H9 (cell line): ENCODE measurements at regions not wholly inside any gene's neighbourhood (a gene's known extent, or its start where the extent isn't known, plus 50 kb on each side); places are given as distances from the start of the nearest gene placed in this dataset.

Experiments
- DNase-seq: peaks from one replicate; pipeline ENCODE4 v3.0.0-alpha.2; 2017
- H2AFZ ChIP-seq: one replicate; pipeline ENCODE4 v1.6.1; 2013; ENCODE audit warnings: mild to moderate bottlenecking, low read length, control low read depth, moderate library complexity
- H2AK5ac ChIP-seq: 2 replicates; pipeline ENCODE4 v1.6.1; 2013; ENCODE audit warnings: low read length, control low read depth, mixed read lengths; ENCODE audit not compliant: insufficient read length
- H2BK120ac ChIP-seq: one replicate; pipeline ENCODE4 v1.6.1; 2013; ENCODE audit warnings: low read depth, mild to moderate bottlenecking, low read length, control low read depth, inconsistent platforms; ENCODE audit not compliant: poor library complexity, severe bottlenecking
- H2BK12ac ChIP-seq: 2 replicates; pipeline ENCODE4 v1.6.1; 2013; ENCODE audit warnings: low read length, control low read depth, mixed read lengths, low read depth; ENCODE audit not compliant: insufficient read length
- H2BK15ac ChIP-seq: 2 replicates; pipeline ENCODE4 v1.6.1; 2013; ENCODE audit warnings: low read depth, low read length, control low read depth
- H2BK20ac ChIP-seq: one replicate; pipeline ENCODE4 v1.6.1; 2013; ENCODE audit warnings: low read depth, mild to moderate bottlenecking, low read length, control low read depth, inconsistent platforms; ENCODE audit not compliant: poor library complexity, severe bottlenecking
- H2BK5ac ChIP-seq: 2 replicates; pipeline ENCODE4 v1.6.1; 2013; ENCODE audit warnings: low read length, control low read depth, mixed read lengths; ENCODE audit not compliant: insufficient read length
- H3K14ac ChIP-seq: 2 replicates; pipeline ENCODE4 v1.6.1; 2013; ENCODE audit warnings: low read length, control low read depth; ENCODE audit not compliant: insufficient read depth
- H3K18ac ChIP-seq: 2 replicates; pipeline ENCODE4 v1.6.1; 2013; ENCODE audit warnings: low read depth, mild to moderate bottlenecking, mixed read lengths, low read length, control low read depth; ENCODE audit not compliant: insufficient read length
- H3K23ac ChIP-seq: 2 replicates; pipeline ENCODE4 v1.6.1; 2013; ENCODE audit warnings: low read length, control low read depth, mixed read lengths, low read depth; ENCODE audit not compliant: insufficient read length
- H3K23me2 ChIP-seq: 2 replicates; pipeline ENCODE4 v1.6.1; 2013; ENCODE audit warnings: low read depth, mild to moderate bottlenecking, mixed read lengths, low read length, control low read depth; ENCODE audit not compliant: insufficient read length, poor library complexity, severe bottlenecking
- H3K27ac ChIP-seq: 2 replicates; pipeline ENCODE4 v1.5.1; 2013; ENCODE audit warnings: low read length, control low read depth, mixed read lengths, low read depth; ENCODE audit not compliant: insufficient read length
- H3K27me3 ChIP-seq: 2 replicates; pipeline ENCODE4 v1.6.1; 2013; ENCODE audit warnings: low read length, control low read depth, inconsistent platforms; ENCODE audit not compliant: insufficient read depth
- H3K4ac ChIP-seq: 2 replicates; pipeline ENCODE4 v1.6.1; 2013; ENCODE audit warnings: low read depth, mild to moderate bottlenecking, control low read depth, inconsistent platforms, low read length, moderate library complexity
- H3K4me1 ChIP-seq: 2 replicates; pipeline ENCODE4 v1.6.1; 2013; ENCODE audit warnings: low read length, control low read depth, inconsistent platforms; ENCODE audit not compliant: insufficient read depth
- H3K4me2 ChIP-seq: 2 replicates; pipeline ENCODE4 v1.6.1; 2013; ENCODE audit warnings: low read length, control low read depth, mixed read lengths; ENCODE audit not compliant: insufficient read length, insufficient read depth
- H3K56ac ChIP-seq: 2 replicates; pipeline ENCODE4 v1.6.1; 2013; ENCODE audit warnings: low read depth, mild to moderate bottlenecking, mixed read lengths, low read length, control low read depth; ENCODE audit not compliant: insufficient read length
- H3K79me1 ChIP-seq: 2 replicates; pipeline ENCODE4 v1.6.1; 2013; ENCODE audit warnings: low read depth, mild to moderate bottlenecking, moderate library complexity, low read length, control low read depth, inconsistent platforms; ENCODE audit not compliant: insufficient read depth, poor library complexity, severe bottlenecking
- H3K79me2 ChIP-seq: 2 replicates; pipeline ENCODE4 v1.6.1; 2013; ENCODE audit warnings: low read length, control low read depth, inconsistent platforms; ENCODE audit not compliant: insufficient read depth
- H3K9ac ChIP-seq: 2 replicates; pipeline ENCODE4 v1.6.1; 2013; ENCODE audit warnings: low read length, control low read depth, mixed read lengths; ENCODE audit not compliant: insufficient read length; ENCODE audit errors: extremely low read depth
- H3K9me3 ChIP-seq: one replicate; pipeline ENCODE4 v1.6.1; 2013; ENCODE audit warnings: low read depth, low read length, inconsistent platforms; ENCODE audit not compliant: control insufficient read depth
- H3T11ph ChIP-seq: one replicate; pipeline ENCODE4 v1.6.1; 2013; ENCODE audit warnings: mild to moderate bottlenecking, low read length, control low read depth, inconsistent platforms
- H4K20me1 ChIP-seq: one replicate; pipeline ENCODE4 v1.6.1; 2013; ENCODE audit not compliant: control insufficient read depth, insufficient read length, insufficient read depth
- H4K5ac ChIP-seq: 2 replicates; pipeline ENCODE4 v1.6.1; 2013; ENCODE audit warnings: low read depth, mild to moderate bottlenecking, mixed read lengths, low read length, control low read depth; ENCODE audit not compliant: insufficient read length
- H4K8ac ChIP-seq: replicated peaks from 2 replicates; pipeline ENCODE4 v1.6.1; 2013; ENCODE audit warnings: low read length, control low read depth, mixed read lengths, low read depth; ENCODE audit not compliant: insufficient read length
- H4K91ac ChIP-seq: 2 replicates; pipeline ENCODE4 v1.6.1; 2013; ENCODE audit warnings: low read depth, mild to moderate bottlenecking, moderate library complexity, mixed read lengths, low read length, control low read depth; ENCODE audit not compliant: insufficient read length
- H3K27ac Mint-ChIP-seq, 3 experiments: 2 replicates in 2 of 3; 3 replicates in 1 of 3; pipeline ENCODE4 v1.8.0; 2020 to 2021; ENCODE audit warnings: mixed read lengths in 3 of 3, mild to moderate bottlenecking in 1 of 3, moderate library complexity in 1 of 3
- H3K27me3 Mint-ChIP-seq: 2 replicates; pipeline ENCODE4 v1.8.0; 2021; ENCODE audit warnings: low read depth, mild to moderate bottlenecking, moderate library complexity, mixed read lengths
- H3K36me3 Mint-ChIP-seq, 3 experiments: 2 replicates in 2 of 3; 3 replicates in 1 of 3; pipeline ENCODE4 v1.8.0; 2020 to 2021; ENCODE audit warnings: low read depth in 3 of 3, mixed read lengths in 3 of 3; ENCODE audit not compliant: insufficient read depth in 1 of 3
- H3K4me1 Mint-ChIP-seq, 2 experiments: 2 replicates each; pipeline ENCODE4 v1.8.0; 2020; ENCODE audit warnings: mixed read lengths in 2 of 2
- H3K4me3 Mint-ChIP-seq, 2 experiments: 2 replicates in 1 of 2; 3 replicates in 1 of 2; pipeline ENCODE4 v1.8.0; 2020 to 2021; ENCODE audit warnings: mild to moderate bottlenecking in 2 of 2, mixed read lengths in 2 of 2, moderate library complexity in 1 of 2
- H3K9me3 Mint-ChIP-seq, 2 experiments: 2 replicates in 1 of 2; 3 replicates in 1 of 2; pipeline ENCODE4 v1.8.0; 2020; ENCODE audit warnings: mild to moderate bottlenecking in 2 of 2, mixed read lengths in 2 of 2, moderate library complexity in 1 of 2
- CTCF ChIP-seq: fragments of 200-600 bp; sonication (generic); conservative IDR thresholded peaks from 3 replicates; pipeline ENCODE4 v1.8.0; 2021; ENCODE audit warnings: antibody characterized with exemption, mild to moderate bottlenecking
- WGBS: extraction: QIAGEN DNeasy Blood & Tissue Kit; methylation state at CpG from one replicate; pipeline ENCODE4 v1.1.7; 2013; ENCODE audit warnings: missing lambda C conversion rate, low lambda C conversion rate, mixed read lengths; ENCODE audit not compliant: insufficient read length; ENCODE audit errors: extremely low coverage; 5-methylcytosine and 5-hydroxymethylcytosine counted together

DNA sequence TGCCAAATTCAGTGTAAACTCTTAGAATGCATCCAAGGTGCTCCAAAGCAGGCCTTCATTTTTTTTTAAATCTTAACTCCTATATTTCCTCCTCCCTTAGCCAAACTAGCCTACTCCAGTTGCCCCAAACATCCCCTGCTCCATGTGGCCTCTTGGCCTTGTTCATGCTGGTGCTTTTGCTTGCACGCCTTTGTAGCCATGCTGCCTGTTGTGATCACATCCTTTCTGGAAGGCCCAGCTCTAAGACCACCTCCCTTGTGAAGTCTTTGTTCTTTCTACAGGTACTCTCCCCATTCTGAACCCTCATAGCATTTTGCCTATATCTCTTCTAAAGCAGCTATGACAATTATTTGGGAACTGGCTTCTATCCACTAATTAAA, 375.3 kb upstream of the NFE2L3 start:
- Histone ChIP-seq H3K14ac (no peak overlapping the region), H3K9ac (no peak overlapping the region), H3K23me2 (no peaks in the 10 kb centered on the region), H2BK12ac (no peak overlapping the region), H4K91ac (no peak overlapping the region), H3K23ac (no peak overlapping the region), H3K4me1 (no peaks in the 10 kb centered on the region), H3K27me3 (no peaks in the 10 kb centered on the region), H2BK15ac (no peak overlapping the region), H3T11ph (no peak overlapping the region), H2AFZ (no peak overlapping the region), H3K79me1 (no peaks in the 10 kb centered on the region), H2BK120ac (no peak overlapping the region), H2BK5ac (no peak overlapping the region), H3K9me3 (no peaks in the 10 kb centered on the region), H4K5ac (no peak overlapping the region), H3K18ac (no peak overlapping the region), H3K56ac (no peak overlapping the region), H2AK5ac (no peak overlapping the region), H2BK20ac (no peak overlapping the region), H3K27ac (no peak overlapping the region), H3K4me2 (no peak overlapping the region), H3K79me2 (no peaks in the 10 kb centered on the region), H4K20me1 (no peaks in the 10 kb centered on the region), H3K4ac (no peak overlapping the region), H4K8ac (no peak overlapping the region)
- TF ChIP-seq CTCF = no peak
- Mint-ChIP-seq H3K4me3 (no peak overlapping the region), H3K36me3 (no peaks in the 10 kb centered on the region; a peak in 1 of 7 replicates), H3K27ac (no peak overlapping the region), H3K9me3 (peaks cover 0 to 3% of the 10 kb centered on the region in 2 experiments; a peak in 1 of 5 replicates), H3K27me3 (no peaks in the 10 kb centered on the region), H3K4me1 (peaks cover 0 to 5% of the 10 kb centered on the region in 2 experiments; a peak in 1 of 4 replicates)
- no peak for DNase-seq
- no CpG with 5 or more reads among the region's 1 CpG for WGBS
